Nephron progenitor cell (in vitro differentiated cells): ENCODE measurements at regions not wholly inside any gene's neighbourhood (a gene's known extent, or its start where the extent isn't known, plus 50 kb on each side); places are given as distances from the start of the nearest gene placed in this dataset.

Experiments used
- DNase-seq: peaks from one replicate; pipeline ENCODE4 v3.0.0; 2021
- H3K27ac Mint-ChIP-seq: 2 replicates; pipeline ENCODE4 v1.8.0; 2021; ENCODE audit warnings: mild to moderate bottlenecking, moderate library complexity, mixed read lengths
- H3K27me3 Mint-ChIP-seq: 2 replicates; pipeline ENCODE4 v1.8.0; 2021; ENCODE audit warnings: mild to moderate bottlenecking, low read depth, mixed read lengths; ENCODE audit not compliant: poor library complexity
- H3K36me3 Mint-ChIP-seq: 2 replicates; pipeline ENCODE4 v1.8.0; 2021; ENCODE audit warnings: low read depth, mixed read lengths
- H3K4me1 Mint-ChIP-seq: 2 replicates; pipeline ENCODE4 v1.8.0; 2021; ENCODE audit warnings: mixed read lengths
- H3K4me3 Mint-ChIP-seq: 2 replicates; pipeline ENCODE4 v1.8.0; 2021; ENCODE audit warnings: mild to moderate bottlenecking, moderate library complexity, mixed read lengths
- H3K9me3 Mint-ChIP-seq: 2 replicates; pipeline ENCODE4 v1.8.0; 2021; ENCODE audit warnings: mild to moderate bottlenecking, moderate library complexity, mixed read lengths
- CTCF ChIP-seq: fragments of 200-600 bp; sonication (generic); IDR thresholded peaks from 2 replicates; pipeline ENCODE4 v1.5.0; 2021; ENCODE audit warnings: antibody characterized with exemption

DNA sequence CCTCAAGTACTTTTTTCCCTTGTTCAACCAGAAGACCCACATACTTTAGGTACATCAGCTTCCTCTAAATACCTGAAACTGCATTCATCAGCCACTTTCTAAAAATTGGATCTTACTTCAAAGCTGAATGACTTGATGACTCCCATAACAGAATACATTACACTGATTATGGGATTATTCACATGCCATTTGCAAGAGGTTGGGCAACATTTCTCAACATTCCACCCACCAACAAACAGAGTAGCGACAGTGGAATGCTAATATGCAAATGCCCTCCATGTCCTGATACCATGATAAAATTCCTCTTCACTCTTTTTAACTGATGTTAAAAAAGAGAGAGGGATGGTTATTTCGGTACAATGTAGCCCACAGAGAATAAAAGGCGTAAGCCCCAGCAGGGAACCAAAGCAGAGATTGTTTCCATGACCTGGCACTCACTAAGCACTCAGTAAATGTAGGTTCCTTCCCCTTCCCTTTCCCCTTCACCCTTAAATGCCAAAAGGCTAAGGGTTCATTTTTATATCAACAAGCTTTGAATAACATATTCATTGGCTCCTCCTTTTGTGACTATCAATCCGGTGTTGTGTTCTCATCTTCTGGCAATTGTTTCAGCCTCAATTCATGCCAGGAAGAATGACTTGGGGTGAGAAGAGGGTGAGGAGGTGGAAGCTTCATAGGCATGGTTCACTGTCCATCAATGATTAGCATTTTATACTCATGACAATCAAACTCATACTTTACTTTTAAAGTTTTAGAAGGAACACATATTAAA is 317.2 kb downstream of the DHX15 start:
- Mint-ChIP-seq H3K4me3 (no peak overlapping the region), H3K36me3 (no peaks in the 10 kb centered on the region), H3K4me1 (peaks cover under 1% of the 10 kb centered on the region), H3K9me3 (no peaks in the 10 kb centered on the region), H3K27ac (no peak overlapping the region), H3K27me3 (peaks cover 16% of the 10 kb centered on the region)
- no peak for DNase-seq
- no peak for TF ChIP-seq CTCF

GRCh38 chr4:24265989-24266388 is 318.4 kb downstream of the DHX15 start:
- DNase-seq: no peak
- H3K36me3 Mint-ChIP-seq: no peaks in the 10 kb centered on the region
- H3K27me3 Mint-ChIP-seq: peaks cover 16% of the 10 kb centered on the region
- no peaks in the 10 kb centered on the region for H3K9me3 Mint-ChIP-seq
- H3K27ac Mint-ChIP-seq: no peak overlapping the region
- H3K4me1 Mint-ChIP-seq: peaks cover 12% of the 10 kb centered on the region
- no peak overlapping the region for H3K4me3 Mint-ChIP-seq
- no peak for TF ChIP-seq CTCF

- no peak for TF ChIP-seq CTCF
- Mint-ChIP-seq H3K36me3 (no peaks in the 10 kb centered on the region), H3K27ac (no peak overlapping the region), H3K4me1 (peaks cover 13% of the 10 kb centered on the region), H3K27me3 (peaks cover 15% of the 10 kb centered on the region), H3K4me3 (no peak overlapping the region), H3K9me3 (no peaks in the 10 kb centered on the region)
- DNase-seq: no peak
Observed at GRCh38 chr4:24262616-24263015, 321.7 kb downstream of the DHX15 start.

DNA sequence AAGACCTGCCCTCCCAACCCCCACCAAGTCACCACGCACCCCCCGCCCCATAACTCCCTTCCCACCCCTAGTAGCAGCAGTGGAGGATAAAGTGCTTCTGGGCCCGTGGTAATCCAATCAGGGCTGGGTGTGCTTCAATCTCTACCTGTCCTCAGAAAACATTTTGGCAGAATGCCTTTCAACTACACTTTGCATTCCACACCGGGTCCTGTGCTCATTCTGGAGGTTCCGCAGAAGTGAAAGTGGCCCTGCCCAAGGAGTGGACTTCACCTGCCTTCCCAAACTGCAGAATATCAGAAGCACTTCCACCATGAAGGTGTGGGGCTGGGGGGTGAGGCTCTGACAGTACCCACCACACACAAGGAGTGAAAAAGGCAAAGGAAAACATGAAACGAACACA is 322.3 kb downstream of the DHX15 start:
- Mint-ChIP-seq H3K27ac (no peak overlapping the region), H3K4me3 (no peak overlapping the region), H3K4me1 (peaks cover 13% of the 10 kb centered on the region), H3K9me3 (no peaks in the 10 kb centered on the region), H3K36me3 (no peaks in the 10 kb centered on the region), H3K27me3 (peaks cover 9% of the 10 kb centered on the region)
- TF ChIP-seq CTCF: no peak
- no peak for DNase-seq

DNA sequence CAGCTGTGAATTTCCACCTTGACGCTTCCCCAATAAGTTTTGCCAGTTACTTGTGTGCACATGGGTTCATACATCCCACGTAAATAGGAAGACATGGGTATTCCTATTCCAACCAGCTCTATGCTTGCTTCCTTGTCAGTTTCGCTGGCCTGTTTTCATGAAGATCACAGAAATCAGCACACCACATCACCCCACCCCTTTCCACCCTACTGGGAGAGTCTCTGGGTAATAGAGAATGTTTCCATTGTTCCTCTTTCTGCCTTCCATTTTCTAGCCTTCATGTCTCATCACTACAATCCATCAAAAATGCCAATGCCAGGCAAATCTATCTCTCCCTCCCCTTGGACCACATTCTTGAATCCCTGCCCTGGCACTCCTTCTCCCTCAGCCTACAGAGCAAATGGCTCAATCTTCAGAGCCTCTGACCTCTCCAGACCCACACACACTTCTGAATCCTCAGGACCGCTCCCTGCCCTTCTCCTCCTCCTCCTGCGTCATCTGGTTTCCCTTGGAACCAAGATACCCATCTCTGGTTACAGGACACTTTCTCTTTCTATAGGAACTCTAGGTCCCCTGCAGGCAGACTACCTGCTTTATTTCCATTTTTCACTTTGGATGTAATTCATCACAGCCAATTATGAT is 323.3 kb downstream of the DHX15 start:
- Mint-ChIP-seq H3K9me3 (no peaks in the 10 kb centered on the region), H3K4me3 (no peak overlapping the region), H3K4me1 (peaks cover 13% of the 10 kb centered on the region), H3K36me3 (no peaks in the 10 kb centered on the region), H3K27ac (no peak overlapping the region), H3K27me3 (peaks cover 5% of the 10 kb centered on the region)
- TF ChIP-seq CTCF: no peak
- DNase-seq: no peak
